Hepatocyte (in vitro differentiated cells): ENCODE measurements at regions not wholly inside any gene's neighbourhood (a gene's known extent, or its start where the extent isn't known, plus 50 kb on each side); places are given as distances from the start of the nearest gene placed in this dataset.
A peak's percentile ranks its signal among the peaks of the same experiment; 100 is the strongest.

Experiments
- DNase-seq: peaks from one replicate; pipeline ENCODE4 v3.0.0-alpha.2; 2016; ENCODE audit warnings: low spot score
- H2AFZ ChIP-seq: fragments of 200-600 bp; sonication (generic); 2 replicates; pipeline ENCODE4 v1.6.0; 2016; ENCODE audit warnings: antibody characterized with exemption, mild to moderate bottlenecking
- H3K27ac ChIP-seq: fragments of 200-600 bp; sonication (generic); 2 replicates; pipeline ENCODE4 v1.5.1; 2016; ENCODE audit warnings: mild to moderate bottlenecking
- H3K27me3 ChIP-seq: fragments of 200-600 bp; sonication (generic); 2 replicates; pipeline ENCODE4 v1.6.1; 2016
- H3K36me3 ChIP-seq: fragments of 200-600 bp; sonication (generic); replicated peaks from 2 replicates; pipeline ENCODE4 v1.5.1; 2016; ENCODE audit warnings: low read depth; ENCODE audit not compliant: insufficient read depth
- H3K4me1 ChIP-seq: fragments of 200-600 bp; sonication (generic); 2 replicates; pipeline ENCODE4 v1.5.1; 2016; ENCODE audit warnings: mild to moderate bottlenecking, moderate library complexity; ENCODE audit not compliant: insufficient read depth
- H3K4me2 ChIP-seq: fragments of 200-600 bp; sonication (generic); 2 replicates; pipeline ENCODE4 v1.6.0; 2016
- H3K4me3 ChIP-seq: fragments of 200-600 bp; sonication (generic); 2 replicates; pipeline ENCODE4 v1.5.1; 2016; ENCODE audit warnings: mild to moderate bottlenecking
- H3K79me2 ChIP-seq: fragments of 200-600 bp; sonication (generic); 2 replicates; pipeline ENCODE4 v1.6.0; 2017; ENCODE audit warnings: mild to moderate bottlenecking
- H3K9me2 ChIP-seq: fragments of 200-600 bp; sonication (generic); replicated peaks from 2 replicates; pipeline ENCODE4 v1.6.0; 2017; ENCODE audit warnings: mild to moderate bottlenecking; ENCODE audit not compliant: insufficient read depth
- H3K9me3 ChIP-seq: fragments of 200-600 bp; sonication (generic); 2 replicates; pipeline ENCODE4 v1.5.1; 2016; ENCODE audit warnings: low read depth, mild to moderate bottlenecking
- H4K20me1 ChIP-seq: fragments of 200-600 bp; sonication (generic); 2 replicates; pipeline ENCODE4 v1.6.0; 2016; ENCODE audit warnings: mild to moderate bottlenecking; ENCODE audit not compliant: insufficient read depth, poor library complexity, severe bottlenecking
- EZH2 ChIP-seq: fragments of 200-600 bp; sonication (generic); IDR thresholded peaks from 2 replicates; pipeline ENCODE4 v1.6.1; 2016; ENCODE audit warnings: antibody characterized with exemption, mild to moderate bottlenecking, borderline replicate concordance
- EZH2phosphoT487 ChIP-seq: fragments of 200-600 bp; sonication (generic); IDR thresholded peaks from one replicate; pipeline ENCODE4 v1.6.1; 2018; ENCODE audit warnings: antibody characterized with exemption, mild to moderate bottlenecking, low read depth, moderate library complexity; ENCODE audit not compliant: unreplicated experiment, severe bottlenecking
- WGBS: methylation state at CpG from one replicate; pipeline ENCODE4 v1.1.6; 2016; ENCODE audit warnings: low lambda C conversion rate; ENCODE audit errors: missing lambda C conversion rate; 5-methylcytosine and 5-hydroxymethylcytosine counted together
- TF ChIP-seq, protein P1 (sequence below): fragments of 200-600 bp; sonication (generic); IDR thresholded peaks from 2 replicates; pipeline ENCODE4 v1.5.1; 2016; ENCODE audit warnings: antibody characterized with exemption, mild to moderate bottlenecking; ENCODE audit not compliant: poor library complexity

DNA sequence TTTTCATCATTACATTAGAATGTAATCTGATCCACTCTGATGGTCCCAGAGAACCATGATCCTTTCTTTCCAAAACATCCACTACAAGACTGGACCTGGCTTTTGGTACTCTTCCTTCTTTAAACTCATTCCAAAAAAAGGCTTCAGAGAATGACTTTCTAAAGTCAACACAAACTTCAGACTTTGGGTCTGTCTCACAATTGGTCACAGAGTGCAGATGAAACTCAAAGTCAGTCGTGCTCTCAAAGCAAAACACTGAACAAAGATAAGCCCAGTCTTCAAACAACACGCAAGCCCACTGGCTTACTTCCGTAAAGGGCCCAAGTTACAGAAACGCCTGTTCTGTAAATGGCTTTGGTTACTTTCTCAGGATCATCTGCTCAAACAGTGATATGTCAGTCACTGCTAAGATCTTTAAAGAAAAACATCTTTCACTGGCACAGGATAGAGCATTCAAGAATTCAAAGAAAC is 250.9 kb upstream of the MKLN1 start:
- Histone ChIP-seq H3K4me2 (peak overlapping the region; percentile 1), H4K20me1 (peaks cover 3% of the 10 kb centered on the region), H2AFZ (no peak overlapping the region), H3K4me1 (no peaks in the 10 kb centered on the region), H3K79me2 (no peaks in the 10 kb centered on the region), H3K9me2 (no peaks in the 10 kb centered on the region), H3K36me3 (no peaks in the 10 kb centered on the region), H3K4me3 (no peak overlapping the region), H3K27me3 (no peaks in the 10 kb centered on the region), H3K27ac (peak overlapping the region; percentile 23), H3K9me3 (no peaks in the 10 kb centered on the region)
- peak; percentile 54 for DNase-seq
- WGBS = 18% methylated on average over 4 of the region's 4 CpGs
- no peak for TF ChIP-seq EZH2
- TF ChIP-seq, protein P1, sequence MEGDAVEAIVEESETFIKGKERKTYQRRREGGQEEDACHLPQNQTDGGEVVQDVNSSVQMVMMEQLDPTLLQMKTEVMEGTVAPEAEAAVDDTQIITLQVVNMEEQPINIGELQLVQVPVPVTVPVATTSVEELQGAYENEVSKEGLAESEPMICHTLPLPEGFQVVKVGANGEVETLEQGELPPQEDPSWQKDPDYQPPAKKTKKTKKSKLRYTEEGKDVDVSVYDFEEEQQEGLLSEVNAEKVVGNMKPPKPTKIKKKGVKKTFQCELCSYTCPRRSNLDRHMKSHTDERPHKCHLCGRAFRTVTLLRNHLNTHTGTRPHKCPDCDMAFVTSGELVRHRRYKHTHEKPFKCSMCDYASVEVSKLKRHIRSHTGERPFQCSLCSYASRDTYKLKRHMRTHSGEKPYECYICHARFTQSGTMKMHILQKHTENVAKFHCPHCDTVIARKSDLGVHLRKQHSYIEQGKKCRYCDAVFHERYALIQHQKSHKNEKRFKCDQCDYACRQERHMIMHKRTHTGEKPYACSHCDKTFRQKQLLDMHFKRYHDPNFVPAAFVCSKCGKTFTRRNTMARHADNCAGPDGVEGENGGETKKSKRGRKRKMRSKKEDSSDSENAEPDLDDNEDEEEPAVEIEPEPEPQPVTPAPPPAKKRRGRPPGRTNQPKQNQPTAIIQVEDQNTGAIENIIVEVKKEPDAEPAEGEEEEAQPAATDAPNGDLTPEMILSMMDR = no peak
- TF ChIP-seq EZH2phosphoT487 = no peak

GRCh38 chr7:131077735-131078134 is 249.9 kb upstream of the MKLN1 start:
- no peak for DNase-seq
- Histone ChIP-seq H3K9me2 (no peaks in the 10 kb centered on the region), H4K20me1 (peaks cover 3% of the 10 kb centered on the region), H3K27me3 (no peaks in the 10 kb centered on the region), H3K4me1 (no peaks in the 10 kb centered on the region), H3K27ac (no peak overlapping the region), H3K79me2 (no peaks in the 10 kb centered on the region), H3K9me3 (no peaks in the 10 kb centered on the region), H3K36me3 (no peaks in the 10 kb centered on the region), H2AFZ (no peak overlapping the region), H3K4me3 (no peak overlapping the region), H3K4me2 (no peak overlapping the region)
- WGBS = 75% methylated on average over 4 of the region's 4 CpGs
- no peak for TF ChIP-seq EZH2phosphoT487
- TF ChIP-seq, protein P1 = no peak
- no peak for TF ChIP-seq EZH2

- no peaks in the 10 kb centered on the region for H4K20me1 ChIP-seq
- no peak overlapping the region for H3K4me2 ChIP-seq
- no peaks in the 10 kb centered on the region for H3K4me1 ChIP-seq
- no peak overlapping the region for H3K27ac ChIP-seq
- TF ChIP-seq, protein P1 = no peak
- TF ChIP-seq EZH2phosphoT487 (no peak), EZH2 (no peak)
- no peaks in the 10 kb centered on the region for H3K9me3 ChIP-seq
- no peak for DNase-seq
- WGBS = 73% methylated on average over 5 of the region's 5 CpGs
- H3K36me3 ChIP-seq = no peaks in the 10 kb centered on the region
- H3K27me3 ChIP-seq = no peaks in the 10 kb centered on the region
- peaks cover 16% of the 10 kb centered on the region for H3K79me2 ChIP-seq
- H3K9me2 ChIP-seq = no peaks in the 10 kb centered on the region
- no peak overlapping the region for H2AFZ ChIP-seq
- no peak overlapping the region for H3K4me3 ChIP-seq
Measured at GRCh38 chr7:131080754-131081153, 246.9 kb upstream of the MKLN1 start.

- Histone ChIP-seq H3K36me3 (no peaks in the 10 kb centered on the region), H4K20me1 (no peaks in the 10 kb centered on the region), H3K9me3 (no peaks in the 10 kb centered on the region), H3K4me3 (no peak overlapping the region), H3K4me1 (no peaks in the 10 kb centered on the region), H2AFZ (no peak overlapping the region), H3K9me2 (no peaks in the 10 kb centered on the region), H3K27me3 (no peaks in the 10 kb centered on the region), H3K27ac (no peak overlapping the region), H3K4me2 (no peak overlapping the region), H3K79me2 (peaks cover 16% of the 10 kb centered on the region)
- TF ChIP-seq, protein P1 = no peak
- DNase-seq = no peak
- 85% methylated on average over 1 of the region's 1 CpG for WGBS
Measured at GRCh38 chr7:131081308-131081707, 246.4 kb upstream of the MKLN1 start.
